HL-60 (cell line): ENCODE measurements at regions not wholly inside any gene's neighbourhood (a gene's known extent, or its start where the extent isn't known, plus 50 kb on each side); places are given as distances from the start of the nearest gene placed in this dataset.

Experiments used
- DNase-seq, 2 experiments: peaks; one replicate each; pipeline ENCODE4 v3.0.0-alpha.2; 2010 to 2020; ENCODE audit warnings: low read depth in 1 of 2, low spot score in 1 of 2
- H3K27ac ChIP-seq: fragments of 250-450 bp; sonication (Bioruptor Pico); replicated peaks from 2 replicates; pipeline ENCODE4 v1.5.1; 2020; ENCODE audit warnings: mild to moderate bottlenecking, moderate library complexity
- H3K27me3 ChIP-seq: fragments of 250-450 bp; sonication (Bioruptor Pico); 2 replicates; pipeline ENCODE4 v1.5.1; 2021; ENCODE audit warnings: mild to moderate bottlenecking, moderate library complexity; ENCODE audit not compliant: insufficient read depth, poor library complexity, severe bottlenecking
- H3K4me3 ChIP-seq: replicated peaks from 2 replicates; pipeline ENCODE4 v1.5.1; 2011; ENCODE audit warnings: mild to moderate bottlenecking, control low read depth, low read length; ENCODE audit not compliant: insufficient read depth
- CTCF ChIP-seq: IDR thresholded peaks from one replicate; pipeline ENCODE4 v1.5.1; 2011; ENCODE audit warnings: low read length, control low read depth, inconsistent platforms; ENCODE audit not compliant: insufficient read depth
- GABPA ChIP-seq: IDR thresholded peaks from 2 replicates; pipeline ENCODE4 v1.6.1; 2012; ENCODE audit warnings: low read depth
- POLR2AphosphoS5 ChIP-seq: IDR thresholded peaks from 2 replicates; pipeline ENCODE4 v1.6.1; 2012; ENCODE audit warnings: low read depth
- REST ChIP-seq: IDR thresholded peaks from 2 replicates; pipeline ENCODE4 v1.6.1; 2012; ENCODE audit warnings: low read depth; ENCODE audit not compliant: insufficient replicate concordance
- SPI1 ChIP-seq: IDR thresholded peaks from 2 replicates; pipeline ENCODE4 v1.6.1; 2012; ENCODE audit warnings: low read depth, mild to moderate bottlenecking, borderline replicate concordance

- Histone ChIP-seq H3K4me3 (no peak overlapping the region), H3K27ac (no peak overlapping the region), H3K27me3 (no peaks in the 10 kb centered on the region)
- TF ChIP-seq POLR2AphosphoS5 (no peak), CTCF (no peak), GABPA (no peak), SPI1 (no peak), REST (no peak)
- no peak for DNase-seq
Observed at GRCh38 chr12:85358715-85359114, 78.7 kb downstream of the ALX1 start.

GRCh38 chr12:85363382-85364190, 83.6 kb downstream of the ALX1 start:
- TF ChIP-seq POLR2AphosphoS5 (no peak), GABPA (no peak), REST (no peak), CTCF (no peak), SPI1 (no peak)
- Histone ChIP-seq H3K27ac (no peak overlapping the region), H3K27me3 (no peaks in the 10 kb centered on the region), H3K4me3 (no peak overlapping the region)
- DNase-seq, result no peak

GRCh38 chr12:85367936-85368335, 87.9 kb downstream of the ALX1 start:
- H3K27ac ChIP-seq, result no peak overlapping the region
- H3K27me3 ChIP-seq, result no peaks in the 10 kb centered on the region
- no peak for TF ChIP-seq REST
- TF ChIP-seq GABPA, result no peak
- TF ChIP-seq SPI1, result no peak
- no peak for TF ChIP-seq POLR2AphosphoS5
- no peak for TF ChIP-seq CTCF
- no peak for DNase-seq
- H3K4me3 ChIP-seq, result no peak overlapping the region
